CD4-positive, alpha-beta T cell (primary cell): ENCODE measurements at regions not wholly inside any gene's neighbourhood (a gene's known extent, or its start where the extent isn't known, plus 50 kb on each side); places are given as distances from the start of the nearest gene placed in this dataset.
"Not testable (repeated sequence)": the region's sequence is repeated elsewhere in the genome, so short reads cannot be mapped to it uniquely, and the experiment has no call there.

ENCODE experiments used
- ATAC-seq: fragments of 200-7000 bp; cut with Tn5 transposase; one replicate; pipeline ENCODE4 v1.10.0; 2022; ENCODE audit warnings: mild to moderate bottlenecking; ENCODE audit not compliant: poor library complexity
- CTCF ChIA-PET: fragments of 350-600 bp; sonication (Branson Sonifier 250); formaldehyde crosslinking; loops from one replicate; lab custom pipeline; 2021; ENCODE audit warnings: antibody characterized with exemption, inconsistent platforms; lab: Charles Lee
- POLR2A ChIA-PET: fragments of 350-600 bp; sonication (Branson Sonifier 250); formaldehyde crosslinking; loops from one replicate; lab custom pipeline; 2021; ENCODE audit warnings: antibody characterized with exemption, inconsistent platforms; lab: Charles Lee
- DNase-seq, 14 experiments: peaks; one replicate each; pipeline ENCODE4 v3.0.0-alpha.2; 2013 to 2020; ENCODE audit warnings: mixed read lengths in 2 of 14
- H3K27ac ChIP-seq, 2 donors: one replicate each; pipeline versions ENCODE4 v1.5.1 to v1.7.0; 2013; ENCODE audit warnings: low read length in 2 of 2, low read depth in 1 of 2, mild to moderate bottlenecking in 1 of 2
- H3K27me3 ChIP-seq, 2 experiments: 1 replicate in 1 of 2; 2 replicates in 1 of 2; pipeline versions ENCODE4 v1.6.1 to v1.7.0; 2013; ENCODE audit warnings: low read length in 2 of 2, control low read depth in 1 of 2, mild to moderate bottlenecking in 1 of 2, moderate library complexity in 1 of 2; ENCODE audit not compliant: insufficient read depth in 2 of 2, control insufficient read depth in 1 of 2
- H3K36me3 ChIP-seq: one replicate; pipeline ENCODE4 v1.6.1; 2013; ENCODE audit warnings: low read length, control low read depth; ENCODE audit not compliant: insufficient read depth
- H3K4me1 ChIP-seq: one replicate; pipeline ENCODE4 v1.6.1; 2013; ENCODE audit warnings: low read length, control low read depth; ENCODE audit not compliant: insufficient read depth
- H3K4me3 ChIP-seq: one replicate; pipeline ENCODE4 v1.5.1; 2013; ENCODE audit warnings: mild to moderate bottlenecking, low read length, moderate library complexity
- H3K9me3 ChIP-seq, 2 experiments: 1 replicate in 1 of 2; 2 replicates in 1 of 2; pipeline versions ENCODE4 v1.6.1 to v1.7.0; 2013; ENCODE audit warnings: low read length in 2 of 2, mild to moderate bottlenecking in 2 of 2, control low read depth in 1 of 2, moderate library complexity in 1 of 2; ENCODE audit not compliant: control insufficient read depth in 1 of 2, insufficient read depth in 1 of 2
- H3K27ac Mint-ChIP-seq: one replicate; pipeline ENCODE4 v1.8.0; 2020; ENCODE audit warnings: mixed read lengths
- H3K27me3 Mint-ChIP-seq: one replicate; pipeline ENCODE4 v1.8.0; 2021; ENCODE audit warnings: mixed read lengths
- H3K36me3 Mint-ChIP-seq: one replicate; pipeline ENCODE4 v1.8.0; 2021; ENCODE audit warnings: low read depth, mixed read lengths
- H3K4me1 Mint-ChIP-seq: one replicate; pipeline ENCODE4 v1.8.0; 2021; ENCODE audit warnings: low read depth, mixed read lengths
- H3K4me3 Mint-ChIP-seq: one replicate; pipeline ENCODE4 v1.8.0; 2020; ENCODE audit warnings: mild to moderate bottlenecking, mixed read lengths
- H3K9me3 Mint-ChIP-seq: one replicate; pipeline ENCODE4 v1.8.0; 2020; ENCODE audit warnings: mixed read lengths
- intact Hi-C, 2 experiments: fragments of 100-400 bp; cut with DNase I in 1 of 2; cut with micrococcal nuclease in 1 of 2; formaldehyde crosslinking; loops; one replicate each; pipeline versions ENCODE4 v1.15.1 to v1.9.0; 2023 to 2025; cut with DNase I, micrococcal nuclease
- TF ChIP-seq, protein P1 (sequence below): fragments of 200-600 bp; IDR thresholded peaks from one replicate; pipeline ENCODE4 v1.8.0; 2022; ENCODE audit warnings: antibody characterized with exemption, mild to moderate bottlenecking

DNA sequence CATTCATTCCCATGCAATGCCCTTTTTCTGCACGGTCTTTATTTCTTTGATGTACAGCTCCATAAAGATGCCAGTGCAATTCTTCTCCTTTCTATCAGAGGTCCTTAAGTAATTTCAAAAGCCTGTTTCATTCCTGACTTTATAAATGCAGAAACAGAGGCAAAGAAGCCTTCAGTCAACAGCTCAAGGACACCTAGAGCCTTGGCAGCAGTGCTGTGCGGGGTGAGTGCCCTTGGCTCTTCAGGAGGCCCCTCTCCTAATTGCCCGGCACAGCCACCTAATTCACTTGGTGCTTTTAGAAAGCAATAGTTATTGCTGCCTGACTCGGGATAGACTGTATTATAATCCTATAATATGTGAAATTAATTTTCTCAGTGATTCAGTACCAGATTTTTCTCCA, 169.6 kb upstream of the KLF6 start:
- intact Hi-C loops: no loop called here
- Histone ChIP-seq H3K4me1 (peaks cover 17% of the 10 kb centered on the region), H3K27ac (no peak overlapping the region), H3K36me3 (no peaks in the 10 kb centered on the region), H3K9me3 (no peaks in the 10 kb centered on the region), H3K4me3 (no peak overlapping the region), H3K27me3 (no peaks in the 10 kb centered on the region)
- CTCF ChIA-PET: interaction anchor here (0.6 to 1.5 kb wide), 2 partner anchors 16 to 83 kb away, joined by 3 to 4 read pairs; no protein-coding TSS in a partner anchor
- Mint-ChIP-seq H3K9me3 (no peaks in the 10 kb centered on the region), H3K27me3 (no peaks in the 10 kb centered on the region), H3K4me3 (no peak overlapping the region), H3K36me3 (no peaks in the 10 kb centered on the region), H3K27ac (no peak overlapping the region), H3K4me1 (peaks cover 11% of the 10 kb centered on the region)
- POLR2A ChIA-PET: no interaction called here
- no peak for DNase-seq
- no peak for ATAC-seq
- TF ChIP-seq, protein P1, sequence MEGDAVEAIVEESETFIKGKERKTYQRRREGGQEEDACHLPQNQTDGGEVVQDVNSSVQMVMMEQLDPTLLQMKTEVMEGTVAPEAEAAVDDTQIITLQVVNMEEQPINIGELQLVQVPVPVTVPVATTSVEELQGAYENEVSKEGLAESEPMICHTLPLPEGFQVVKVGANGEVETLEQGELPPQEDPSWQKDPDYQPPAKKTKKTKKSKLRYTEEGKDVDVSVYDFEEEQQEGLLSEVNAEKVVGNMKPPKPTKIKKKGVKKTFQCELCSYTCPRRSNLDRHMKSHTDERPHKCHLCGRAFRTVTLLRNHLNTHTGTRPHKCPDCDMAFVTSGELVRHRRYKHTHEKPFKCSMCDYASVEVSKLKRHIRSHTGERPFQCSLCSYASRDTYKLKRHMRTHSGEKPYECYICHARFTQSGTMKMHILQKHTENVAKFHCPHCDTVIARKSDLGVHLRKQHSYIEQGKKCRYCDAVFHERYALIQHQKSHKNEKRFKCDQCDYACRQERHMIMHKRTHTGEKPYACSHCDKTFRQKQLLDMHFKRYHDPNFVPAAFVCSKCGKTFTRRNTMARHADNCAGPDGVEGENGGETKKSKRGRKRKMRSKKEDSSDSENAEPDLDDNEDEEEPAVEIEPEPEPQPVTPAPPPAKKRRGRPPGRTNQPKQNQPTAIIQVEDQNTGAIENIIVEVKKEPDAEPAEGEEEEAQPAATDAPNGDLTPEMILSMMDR: no peak

DNA sequence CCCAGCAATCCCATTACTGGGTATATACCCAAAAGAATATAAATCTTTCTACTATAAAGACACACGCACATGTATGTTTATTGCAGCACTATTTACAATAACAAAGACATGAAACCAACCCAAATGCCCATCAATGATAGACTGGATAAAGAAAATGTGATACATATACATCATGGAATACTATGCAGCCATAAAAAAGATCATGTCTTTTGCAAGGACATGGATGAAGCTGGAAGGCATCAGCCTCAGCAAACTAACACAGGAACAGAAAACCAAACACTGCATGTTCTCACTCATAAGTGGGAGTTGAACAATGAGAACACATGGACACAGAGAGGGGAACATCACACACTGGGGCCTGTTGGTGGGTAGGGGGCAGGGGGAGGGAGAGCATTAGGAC, 169.0 kb upstream of the KLF6 start:
- H3K27me3 Mint-ChIP-seq, H3K9me3 Mint-ChIP-seq, DNase-seq, ATAC-seq, H3K4me3 Mint-ChIP-seq, H3K36me3 ChIP-seq, intact Hi-C loops, H3K9me3 ChIP-seq, H3K27ac ChIP-seq, H3K36me3 Mint-ChIP-seq, POLR2A ChIA-PET, H3K27ac Mint-ChIP-seq, H3K4me3 ChIP-seq, H3K27me3 ChIP-seq: not testable (repeated sequence)
- CTCF ChIA-PET: interaction anchor here (1.5 kb wide), 1 partner anchor 84 kb away, joined by 4 read pairs; no protein-coding TSS in a partner anchor
- peaks cover 16% of the 10 kb centered on the region for H3K4me1 Mint-ChIP-seq
- H3K4me1 ChIP-seq: peaks cover 18% of the 10 kb centered on the region

DNA sequence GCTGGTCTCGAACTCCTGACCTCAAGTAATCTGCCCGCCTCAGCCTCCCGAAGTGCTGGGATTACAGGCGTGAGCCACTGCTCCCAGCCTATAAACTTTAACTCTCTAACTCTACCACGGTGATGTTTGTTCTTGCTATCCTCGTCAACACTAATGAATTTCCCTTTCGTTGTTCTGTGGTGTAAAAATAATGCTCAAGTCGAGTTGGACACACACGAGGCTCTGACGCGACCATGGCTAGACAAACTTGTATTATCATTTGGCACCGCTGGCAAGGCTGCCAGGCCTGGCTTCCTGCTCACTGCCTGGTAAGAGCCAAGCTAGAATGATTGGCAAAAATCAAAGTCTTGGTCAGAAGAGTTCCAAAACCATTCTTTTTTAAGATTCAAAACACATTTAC, 167.0 kb upstream of the KLF6 start:
- Histone ChIP-seq H3K4me1 (peaks cover 34% of the 10 kb centered on the region), H3K27me3 (no peaks in the 10 kb centered on the region), H3K9me3 (no peaks in the 10 kb centered on the region), H3K4me3 (no peak overlapping the region), H3K36me3 (no peaks in the 10 kb centered on the region), H3K27ac (no peak overlapping the region)
- H3K4me3 Mint-ChIP-seq: no peak overlapping the region
- H3K4me1 Mint-ChIP-seq: peaks cover 31% of the 10 kb centered on the region
- POLR2A ChIA-PET: interaction anchor here (1.2 kb wide), 1 partner anchor 9 kb away, joined by 3 read pairs; no protein-coding TSS in a partner anchor
- H3K36me3 Mint-ChIP-seq: no peaks in the 10 kb centered on the region
- no peak for DNase-seq
- no peak for ATAC-seq
- no peaks in the 10 kb centered on the region for H3K9me3 Mint-ChIP-seq
- H3K27me3 Mint-ChIP-seq: no peaks in the 10 kb centered on the region
- intact Hi-C loops: no loop called here
- H3K27ac Mint-ChIP-seq: no peak overlapping the region
- CTCF ChIA-PET: no interaction called here
- TF ChIP-seq, protein P1: no peak

DNA sequence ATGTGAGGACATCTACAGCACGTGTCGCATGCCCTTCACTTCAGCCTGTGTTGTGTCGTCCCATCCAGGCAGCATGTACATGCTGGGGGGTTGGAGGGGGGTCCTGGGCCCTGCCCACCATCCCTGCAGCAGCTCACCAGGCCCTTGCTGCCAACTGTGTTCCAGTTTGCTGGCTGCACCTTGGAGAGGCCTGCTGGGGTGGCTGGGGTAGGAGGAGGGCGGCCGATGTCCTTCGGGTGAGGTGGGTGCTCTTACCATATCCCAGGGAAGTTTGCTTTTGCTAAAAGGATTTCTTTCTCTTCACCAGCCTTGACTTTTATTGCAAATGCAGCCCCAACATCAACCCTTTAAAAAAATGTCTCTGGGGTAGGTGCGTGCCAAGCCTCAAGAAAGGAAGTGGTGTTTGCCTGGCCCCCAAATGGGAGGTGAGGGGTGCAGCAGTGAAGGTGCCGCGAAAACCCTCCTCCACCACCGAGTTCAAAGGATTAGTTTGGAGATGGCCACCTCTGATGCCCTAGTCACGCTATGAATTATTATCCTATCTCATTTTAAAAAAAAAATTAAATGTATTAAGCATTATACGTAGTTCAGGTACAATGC, 165.8 kb upstream of the KLF6 start:
- H3K27ac ChIP-seq: no peak overlapping the region
- ChIA-PET POLR2A (interaction anchor here (1.2 to 6.9 kb wide), 4 partner anchors 10 to 167 kb away, joined by 3 to 59 read pairs (median 8); partner anchors contain the start of gene KLF6), CTCF (no interaction called here)
- TF ChIP-seq, protein P1: no peak
- Mint-ChIP-seq H3K4me1 (peaks cover 41% of the 10 kb centered on the region), H3K9me3 (no peaks in the 10 kb centered on the region), H3K4me3 (no peak overlapping the region), H3K27ac (peak overlapping the region; percentile 58), H3K36me3 (no peaks in the 10 kb centered on the region), H3K27me3 (no peaks in the 10 kb centered on the region)
- H3K4me1 ChIP-seq: peaks cover 43% of the 10 kb centered on the region
- H3K9me3 ChIP-seq: no peaks in the 10 kb centered on the region
- H3K36me3 ChIP-seq: no peaks in the 10 kb centered on the region
- H3K27me3 ChIP-seq: no peaks in the 10 kb centered on the region
- DNase-seq: peak in 6 of 14 experiments; percentile 20 to 81 (median 66)
- no peak overlapping the region for H3K4me3 ChIP-seq
- ATAC-seq: no peak
- intact Hi-C loops: no loop called here
